Kidney (tissue), 13 donors: ENCODE measurements at regions not wholly inside any gene's neighbourhood (a gene's known extent, or its start where the extent isn't known, plus 50 kb on each side); places are given as distances from the start of the nearest gene placed in this dataset.

Experiments used
- DNase-seq, 5 donors: peaks; one replicate each; pipeline ENCODE4 v3.0.0-alpha.2; 2013 to 2020
- FAIRE-seq: peaks from 2 replicates; lab custom pipeline; 2012; peaks lifted over from hg19 to GRCh38; lab: Jason Lieb, UNC
- H3K27ac ChIP-seq, 2 donors: one replicate each; pipeline ENCODE4 v1.7.0; 2013; ENCODE audit warnings: low read depth in 2 of 2, low read length in 2 of 2, inconsistent platforms in 1 of 2
- H3K27me3 ChIP-seq: one replicate; pipeline ENCODE4 v1.7.1; 2013; ENCODE audit warnings: low read length, inconsistent platforms; ENCODE audit not compliant: control insufficient read depth, insufficient read depth
- H3K36me3 ChIP-seq, 3 donors: one replicate each; pipeline versions ENCODE4 v1.7.0 to v1.7.1; 2013; ENCODE audit warnings: low read length in 3 of 3, control low read depth in 1 of 3, inconsistent platforms in 1 of 3; ENCODE audit not compliant: insufficient read depth in 3 of 3, control insufficient read depth in 2 of 3
- H3K4me1 ChIP-seq, 3 donors: one replicate each; pipeline versions ENCODE4 v1.7.0 to v1.7.1; 2013; ENCODE audit warnings: low read length in 3 of 3, inconsistent platforms in 1 of 3, low read depth in 1 of 3; ENCODE audit not compliant: control insufficient read depth in 2 of 3, insufficient read depth in 2 of 3
- H3K4me3 ChIP-seq, 3 donors: one replicate each; pipeline versions ENCODE4 v1.7.0 to v1.8.1; 2013; ENCODE audit warnings: low read length in 3 of 3, control low read depth in 1 of 3, inconsistent platforms in 1 of 3
- H3K9ac ChIP-seq, 3 donors: one replicate each; pipeline versions ENCODE4 v1.7.0 to v1.7.1; 2013; ENCODE audit warnings: low read length in 3 of 3, control low read depth in 1 of 3, inconsistent platforms in 1 of 3
- H3K9me3 ChIP-seq, 3 donors: one replicate each; pipeline versions ENCODE4 v1.7.0 to v1.7.1; 2013; ENCODE audit warnings: low read length in 3 of 3, control low read depth in 1 of 3, inconsistent platforms in 1 of 3; ENCODE audit not compliant: control insufficient read depth in 2 of 3, insufficient read depth in 1 of 3
- intact Hi-C: fragments of 100-400 bp; cut with DNase I; formaldehyde crosslinking; loops from one replicate; pipeline ENCODE4 v1.11.1; 2022
- TF ChIP-seq, protein P1 (sequence below): IDR thresholded peaks from 3 replicates; pipeline ENCODE4 v1.5.1; 2012; ENCODE audit warnings: mild to moderate bottlenecking, moderate library complexity, borderline replicate concordance; ENCODE audit not compliant: insufficient read depth; ENCODE audit errors: extremely low read depth
- donor health status: control.
- donor health status: control.
- donor health status: control.
- donor health status: control.
- donor health status: control.
- donor health status: DM: yes; HTN: yes; CAD: no.
- donor health status: Normal renal cell carcinoma (clear cell type).

DNA sequence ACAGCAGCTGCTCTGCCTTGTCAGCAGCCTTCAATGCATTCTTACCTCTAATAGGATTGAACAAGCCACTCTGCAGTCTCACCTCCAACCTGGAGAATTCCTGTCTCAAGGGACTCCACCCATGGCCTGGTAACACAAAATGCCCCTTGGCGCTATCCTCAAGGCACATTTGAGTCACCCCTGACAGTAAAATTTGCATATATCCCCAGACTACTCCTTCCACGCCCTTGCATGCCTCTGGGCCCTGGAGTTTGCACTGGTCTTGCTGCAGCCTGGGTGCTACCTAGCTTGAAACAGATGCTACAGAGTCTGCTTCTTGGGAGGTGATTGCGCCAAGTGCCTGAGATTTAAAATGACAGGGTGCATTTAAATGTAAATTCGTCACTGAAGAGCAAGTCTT is 391.4 kb upstream of the MAF start:
- no peak for FAIRE-seq
- H3K9me3 ChIP-seq: no peaks in the 10 kb centered on the region

DNA sequence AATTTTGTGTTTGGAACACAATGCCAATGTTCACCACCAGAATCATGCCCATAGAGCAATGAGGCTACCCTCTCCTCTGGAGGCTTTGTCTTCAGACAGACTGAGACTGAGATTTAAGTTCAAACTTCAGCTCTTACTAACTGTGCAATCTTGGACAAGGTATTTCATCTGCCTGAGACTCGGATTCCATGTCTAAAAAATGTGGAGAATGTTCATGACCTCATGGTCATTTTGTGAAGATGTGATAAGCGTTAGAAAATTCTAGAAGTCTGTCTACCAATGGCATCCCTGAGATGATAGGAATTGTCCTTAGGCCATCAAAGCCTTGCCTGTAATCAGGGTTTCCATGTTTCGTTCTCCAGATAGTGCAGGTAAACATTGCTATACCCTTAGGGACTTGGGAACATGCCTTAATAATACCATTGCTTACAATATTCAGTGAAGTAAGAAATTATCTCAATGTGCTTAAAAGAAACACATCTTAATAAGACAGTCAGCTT is 388.2 kb upstream of the MAF start:
- no peaks in the 10 kb centered on the region for H3K27me3 ChIP-seq
- no peaks in the 10 kb centered on the region for H3K4me1 ChIP-seq
- no peaks in the 10 kb centered on the region for H3K36me3 ChIP-seq
- TF ChIP-seq, protein P1, sequence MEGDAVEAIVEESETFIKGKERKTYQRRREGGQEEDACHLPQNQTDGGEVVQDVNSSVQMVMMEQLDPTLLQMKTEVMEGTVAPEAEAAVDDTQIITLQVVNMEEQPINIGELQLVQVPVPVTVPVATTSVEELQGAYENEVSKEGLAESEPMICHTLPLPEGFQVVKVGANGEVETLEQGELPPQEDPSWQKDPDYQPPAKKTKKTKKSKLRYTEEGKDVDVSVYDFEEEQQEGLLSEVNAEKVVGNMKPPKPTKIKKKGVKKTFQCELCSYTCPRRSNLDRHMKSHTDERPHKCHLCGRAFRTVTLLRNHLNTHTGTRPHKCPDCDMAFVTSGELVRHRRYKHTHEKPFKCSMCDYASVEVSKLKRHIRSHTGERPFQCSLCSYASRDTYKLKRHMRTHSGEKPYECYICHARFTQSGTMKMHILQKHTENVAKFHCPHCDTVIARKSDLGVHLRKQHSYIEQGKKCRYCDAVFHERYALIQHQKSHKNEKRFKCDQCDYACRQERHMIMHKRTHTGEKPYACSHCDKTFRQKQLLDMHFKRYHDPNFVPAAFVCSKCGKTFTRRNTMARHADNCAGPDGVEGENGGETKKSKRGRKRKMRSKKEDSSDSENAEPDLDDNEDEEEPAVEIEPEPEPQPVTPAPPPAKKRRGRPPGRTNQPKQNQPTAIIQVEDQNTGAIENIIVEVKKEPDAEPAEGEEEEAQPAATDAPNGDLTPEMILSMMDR: no peak
- DNase-seq: no peak
- no peaks in the 10 kb centered on the region for H3K9me3 ChIP-seq
- no peak overlapping the region for H3K9ac ChIP-seq
- H3K27ac ChIP-seq: no peak overlapping the region
- H3K4me3 ChIP-seq: no peak overlapping the region
- intact Hi-C loops: no loop called here
- no peak for FAIRE-seq

More for the DNA sequence above, 391.4 kb upstream of the MAF start:
- no peaks in the 10 kb centered on the region for H3K27me3 ChIP-seq
- H3K27ac ChIP-seq: no peak overlapping the region
- no peak for DNase-seq
- intact Hi-C loops: no loop called here
- no peak overlapping the region for H3K4me3 ChIP-seq
- no peaks in the 10 kb centered on the region for H3K36me3 ChIP-seq
- no peaks in the 10 kb centered on the region for H3K4me1 ChIP-seq
- TF ChIP-seq, protein P1: no peak
- H3K9ac ChIP-seq: no peak overlapping the region

GRCh38 chr16:79988089-79988488 is 387.6 kb upstream of the MAF start:
- no peaks in the 10 kb centered on the region for H3K4me1 ChIP-seq
- no peak overlapping the region for H3K27ac ChIP-seq
- no peak for FAIRE-seq
- no peak overlapping the region for H3K4me3 ChIP-seq
- H3K36me3 ChIP-seq: no peaks in the 10 kb centered on the region
- no peaks in the 10 kb centered on the region for H3K9me3 ChIP-seq
- no peaks in the 10 kb centered on the region for H3K27me3 ChIP-seq
- intact Hi-C loops: no loop called here
- no peak for DNase-seq
- H3K9ac ChIP-seq: no peak overlapping the region
- TF ChIP-seq, protein P1: no peak

- H3K27me3 ChIP-seq: no peaks in the 10 kb centered on the region
- H3K27ac ChIP-seq: no peak overlapping the region
- DNase-seq (no peak), FAIRE-seq (no peak)
- no peaks in the 10 kb centered on the region for H3K9me3 ChIP-seq
- H3K4me1 ChIP-seq: no peaks in the 10 kb centered on the region
- TF ChIP-seq, protein P1: no peak
- H3K36me3 ChIP-seq: no peaks in the 10 kb centered on the region
- intact Hi-C loops: no loop called here
- no peak overlapping the region for H3K9ac ChIP-seq
- no peak overlapping the region for H3K4me3 ChIP-seq
Observed at GRCh38 chr16:79986352-79986751, 385.8 kb upstream of the MAF start.
